ENCODE measurements at regions not wholly inside any gene's neighbourhood (a gene's known extent, or its start where the extent isn't known, plus 50 kb on each side); places are given as distances from the start of the nearest gene placed in this dataset.
"Not testable (repeated sequence)": the region's sequence is repeated elsewhere in the genome, so short reads cannot be mapped to it uniquely, and the experiment has no call there.

GRCh38 chr2:142422041-142422440, 291.2 kb upstream of the LRP1B start:
- Histone ChIP-seq H3K36me3 (ENCODE audit: control insufficient read depth, insufficient read depth, low read length) (no peaks in the 10 kb centered on the region), H3K27ac (ENCODE audit: low read length) (no peak overlapping the region), H3K4me3 (ENCODE audit: low read length) (no peak overlapping the region), H3K4me1 (ENCODE audit: control insufficient read depth, insufficient read depth, low read length) (no peaks in the 10 kb centered on the region), H3K9me3 (ENCODE audit: control insufficient read depth, insufficient read depth, low read length) (no peaks in the 10 kb centered on the region), H3K27me3 (ENCODE audit: control insufficient read depth, insufficient read depth, low read length) (no peaks in the 10 kb centered on the region)
- WGBS (ENCODE audit: insufficient coverage, insufficient read length): no CpG with 5 or more reads among the region's 6 CpGs
- DNase-seq (ENCODE audit: low read depth, low spot score): no peak

GRCh38 chr2:142418699-142419098, 287.9 kb upstream of the LRP1B start:
- not testable (repeated sequence) for DNase-seq (ENCODE audit: low read depth, low spot score); H3K27me3 ChIP-seq (ENCODE audit: control insufficient read depth, insufficient read depth, low read length); H3K4me1 ChIP-seq (ENCODE audit: control insufficient read depth, insufficient read depth, low read length); H3K4me3 ChIP-seq (ENCODE audit: low read length); H3K36me3 ChIP-seq (ENCODE audit: control insufficient read depth, insufficient read depth, low read length); H3K27ac ChIP-seq (ENCODE audit: low read length); H3K9me3 ChIP-seq (ENCODE audit: control insufficient read depth, insufficient read depth, low read length)
- WGBS (ENCODE audit: insufficient coverage, insufficient read length): no CpG with 5 or more reads among the region's 4 CpGs

GRCh38 chr2:142416996-142417395, 286.2 kb upstream of the LRP1B start:
- H3K4me1 ChIP-seq (ENCODE audit: control insufficient read depth, insufficient read depth, low read length): no peaks in the 10 kb centered on the region
- H3K4me3 ChIP-seq (ENCODE audit: low read length): no peak overlapping the region
- WGBS (ENCODE audit: insufficient coverage, insufficient read length): no CpG with 5 or more reads among the region's 1 CpG
- H3K9me3 ChIP-seq (ENCODE audit: control insufficient read depth, insufficient read depth, low read length): no peaks in the 10 kb centered on the region
- no peaks in the 10 kb centered on the region for H3K27me3 ChIP-seq (ENCODE audit: control insufficient read depth, insufficient read depth, low read length)
- no peak for DNase-seq (ENCODE audit: low read depth, low spot score)
- no peak overlapping the region for H3K27ac ChIP-seq (ENCODE audit: low read length)
- no peaks in the 10 kb centered on the region for H3K36me3 ChIP-seq (ENCODE audit: control insufficient read depth, insufficient read depth, low read length)

GRCh38 chr2:142415461-142415860, 284.6 kb upstream of the LRP1B start:
- WGBS (ENCODE audit: insufficient coverage, insufficient read length): no CpG with 5 or more reads among the region's 3 CpGs
- no peak overlapping the region for H3K4me3 ChIP-seq (ENCODE audit: low read length)
- DNase-seq (ENCODE audit: low read depth, low spot score): no peak

GRCh38 chr2:142398212-142398611, 267.4 kb upstream of the LRP1B start:
- no peaks in the 10 kb centered on the region for H3K27me3 ChIP-seq (ENCODE audit: control insufficient read depth, insufficient read depth, low read length)
- DNase-seq (ENCODE audit: low read depth, low spot score): no peak
- H3K27ac ChIP-seq (ENCODE audit: low read length): no peak overlapping the region
- no peaks in the 10 kb centered on the region for H3K9me3 ChIP-seq (ENCODE audit: control insufficient read depth, insufficient read depth, low read length)
- no peaks in the 10 kb centered on the region for H3K4me1 ChIP-seq (ENCODE audit: control insufficient read depth, insufficient read depth, low read length)
- H3K4me3 ChIP-seq (ENCODE audit: low read length): no peak overlapping the region
- WGBS (ENCODE audit: insufficient coverage, insufficient read length): no CpG with 5 or more reads among the region's 1 CpG
- no peaks in the 10 kb centered on the region for H3K36me3 ChIP-seq (ENCODE audit: control insufficient read depth, insufficient read depth, low read length)

More at GRCh38 chr2:142415461-142415860, 284.6 kb upstream of the LRP1B start:
- Histone ChIP-seq H3K4me1 (ENCODE audit: control insufficient read depth, insufficient read depth, low read length) (no peaks in the 10 kb centered on the region), H3K36me3 (ENCODE audit: control insufficient read depth, insufficient read depth, low read length) (no peaks in the 10 kb centered on the region), H3K27me3 (ENCODE audit: control insufficient read depth, insufficient read depth, low read length) (no peaks in the 10 kb centered on the region), H3K9me3 (ENCODE audit: control insufficient read depth, insufficient read depth, low read length) (no peaks in the 10 kb centered on the region), H3K27ac (ENCODE audit: low read length) (no peak overlapping the region)

GRCh38 chr2:142395291-142395690, 264.5 kb upstream of the LRP1B start:
- no CpG with 5 or more reads among the region's 1 CpG for WGBS (ENCODE audit: insufficient coverage, insufficient read length)
- Histone ChIP-seq H3K27me3 (ENCODE audit: control insufficient read depth, insufficient read depth, low read length) (no peaks in the 10 kb centered on the region), H3K4me3 (ENCODE audit: low read length) (no peak overlapping the region), H3K36me3 (ENCODE audit: control insufficient read depth, insufficient read depth, low read length) (no peaks in the 10 kb centered on the region), H3K27ac (ENCODE audit: low read length) (no peak overlapping the region), H3K4me1 (ENCODE audit: control insufficient read depth, insufficient read depth, low read length) (no peaks in the 10 kb centered on the region), H3K9me3 (ENCODE audit: control insufficient read depth, insufficient read depth, low read length) (no peaks in the 10 kb centered on the region)
- DNase-seq (ENCODE audit: low read depth, low spot score): no peak

- DNase-seq (ENCODE audit: low read depth, low spot score): no peak
- H3K9me3 ChIP-seq (ENCODE audit: control insufficient read depth, insufficient read depth, low read length): no peaks in the 10 kb centered on the region
- no peaks in the 10 kb centered on the region for H3K4me1 ChIP-seq (ENCODE audit: control insufficient read depth, insufficient read depth, low read length)
- no peak overlapping the region for H3K4me3 ChIP-seq (ENCODE audit: low read length)
- no peaks in the 10 kb centered on the region for H3K27me3 ChIP-seq (ENCODE audit: control insufficient read depth, insufficient read depth, low read length)
- no peak overlapping the region for H3K27ac ChIP-seq (ENCODE audit: low read length)
- no peaks in the 10 kb centered on the region for H3K36me3 ChIP-seq (ENCODE audit: control insufficient read depth, insufficient read depth, low read length)
Measured at GRCh38 chr2:142380372-142380771, 249.6 kb upstream of the LRP1B start.

- not testable (repeated sequence) for DNase-seq (ENCODE audit: low read depth, low spot score); H3K27ac ChIP-seq (ENCODE audit: low read length); H3K4me3 ChIP-seq (ENCODE audit: low read length); H3K9me3 ChIP-seq (ENCODE audit: control insufficient read depth, insufficient read depth, low read length); H3K4me1 ChIP-seq (ENCODE audit: control insufficient read depth, insufficient read depth, low read length); H3K36me3 ChIP-seq (ENCODE audit: control insufficient read depth, insufficient read depth, low read length); H3K27me3 ChIP-seq (ENCODE audit: control insufficient read depth, insufficient read depth, low read length)
- WGBS (ENCODE audit: insufficient coverage, insufficient read length): no CpG with 5 or more reads among the region's 7 CpGs
Measured at GRCh38 chr2:142362069-142362468, 231.3 kb upstream of the LRP1B start.

GRCh38 chr2:142347751-142348150, 216.9 kb upstream of the LRP1B start:
- H3K9me3 ChIP-seq (ENCODE audit: control insufficient read depth, insufficient read depth, low read length): no peaks in the 10 kb centered on the region
- no peaks in the 10 kb centered on the region for H3K4me1 ChIP-seq (ENCODE audit: control insufficient read depth, insufficient read depth, low read length)
- H3K36me3 ChIP-seq (ENCODE audit: control insufficient read depth, insufficient read depth, low read length): no peaks in the 10 kb centered on the region
- no peak overlapping the region for H3K27ac ChIP-seq (ENCODE audit: low read length)
- no peak for DNase-seq (ENCODE audit: low read depth, low spot score)
- no peak overlapping the region for H3K4me3 ChIP-seq (ENCODE audit: low read length)
- WGBS (ENCODE audit: insufficient coverage, insufficient read length): no CpG with 5 or more reads among the region's 1 CpG
- H3K27me3 ChIP-seq (ENCODE audit: control insufficient read depth, insufficient read depth, low read length): no peaks in the 10 kb centered on the region

GRCh38 chr2:142339261-142339660, 208.4 kb upstream of the LRP1B start:
- no peak for DNase-seq (ENCODE audit: low read depth, low spot score)
- H3K4me3 ChIP-seq (ENCODE audit: low read length): no peak overlapping the region
- no peaks in the 10 kb centered on the region for H3K4me1 ChIP-seq (ENCODE audit: control insufficient read depth, insufficient read depth, low read length)
- H3K36me3 ChIP-seq (ENCODE audit: control insufficient read depth, insufficient read depth, low read length): no peaks in the 10 kb centered on the region
- H3K9me3 ChIP-seq (ENCODE audit: control insufficient read depth, insufficient read depth, low read length): no peaks in the 10 kb centered on the region
- no peaks in the 10 kb centered on the region for H3K27me3 ChIP-seq (ENCODE audit: control insufficient read depth, insufficient read depth, low read length)
- no peak overlapping the region for H3K27ac ChIP-seq (ENCODE audit: low read length)

- no CpG with 5 or more reads among the region's 2 CpGs for WGBS (ENCODE audit: insufficient coverage, insufficient read length)
- no peaks in the 10 kb centered on the region for H3K27me3 ChIP-seq (ENCODE audit: control insufficient read depth, insufficient read depth, low read length)
Measured at GRCh38 chr2:142332196-142332595, 201.4 kb upstream of the LRP1B start.

More at GRCh38 chr2:142332196-142332595, 201.4 kb upstream of the LRP1B start:
- Histone ChIP-seq H3K9me3 (ENCODE audit: control insufficient read depth, insufficient read depth, low read length) (no peaks in the 10 kb centered on the region), H3K4me1 (ENCODE audit: control insufficient read depth, insufficient read depth, low read length) (no peaks in the 10 kb centered on the region), H3K4me3 (ENCODE audit: low read length) (no peak overlapping the region), H3K27ac (ENCODE audit: low read length) (no peak overlapping the region), H3K36me3 (ENCODE audit: control insufficient read depth, insufficient read depth, low read length) (no peaks in the 10 kb centered on the region)
- DNase-seq (ENCODE audit: low read depth, low spot score): no peak
